PC-3 (cell line): ENCODE measurements at regions not wholly inside any gene's neighbourhood (a gene's known extent, or its start where the extent isn't known, plus 50 kb on each side); places are given as distances from the start of the nearest gene placed in this dataset.

Experiments
- ATAC-seq: fragments of 200-7000 bp; cut with Tn5 transposase; 2 replicates; pipeline ENCODE4 v1.9.1; 2020; ENCODE audit warnings: mild to moderate bottlenecking, moderate library complexity
- BruUV-seq: library from RNA; stranded (reverse); fragments of 400-500 nt; replicated peaks from 2 replicates; lab custom pipeline; 2021; lab: Mats Ljungman, UMichigan
- CTCF ChIA-PET: fragments of 300-600 bp; sonication (Branson Sonifier 250); formaldehyde crosslinking; loops from one replicate; lab custom pipeline; 2022; ENCODE audit warnings: antibody characterized with exemption; lab: Charles Lee
- POLR2A ChIA-PET: fragments of 300-600 bp; sonication (Branson Sonifier 250); formaldehyde crosslinking; loops from one replicate; lab custom pipeline; 2022; ENCODE audit warnings: antibody characterized with exemption; ENCODE audit not compliant: unreplicated experiment; lab: Charles Lee
- DNase-seq: peaks from one replicate; pipeline ENCODE4 v3.0.0-alpha.2; 2015
- H2AFZ ChIP-seq: fragments of 300-600 bp; sonication (generic); 2 replicates; pipeline ENCODE4 v1.6.0; 2016; ENCODE audit warnings: antibody characterized with exemption, low read length
- H3F3A ChIP-seq: fragments of 300-600 bp; sonication (generic); one replicate; pipeline ENCODE4 v1.6.0; 2017; ENCODE audit warnings: antibody characterized with exemption, low read length, control low read depth, mild to moderate bottlenecking; ENCODE audit not compliant: unreplicated experiment
- H3K27ac ChIP-seq: fragments of 300-600 bp; sonication (generic); 2 replicates; pipeline ENCODE4 v1.5.1; 2016; ENCODE audit warnings: mild to moderate bottlenecking, low read length
- H3K27me3 ChIP-seq: fragments of 300-600 bp; sonication (generic); 2 replicates; pipeline ENCODE4 v1.6.1; 2016; ENCODE audit warnings: low read length, mixed read lengths
- H3K36me3 ChIP-seq: fragments of 300-600 bp; sonication (generic); 2 replicates; pipeline ENCODE4 v1.6.1; 2016; ENCODE audit warnings: low read depth, mixed run types, low read length, mixed read lengths
- H3K4me1 ChIP-seq: fragments of 300-600 bp; sonication (generic); 2 replicates; pipeline ENCODE4 v1.5.1; 2016; ENCODE audit warnings: low read length; ENCODE audit not compliant: insufficient read depth
- H3K4me2 ChIP-seq: fragments of 300-600 bp; sonication (generic); 2 replicates; pipeline ENCODE4 v1.6.0; 2016; ENCODE audit warnings: low read length
- H3K4me3 ChIP-seq: fragments of 300-600 bp; sonication (generic); 2 replicates; pipeline ENCODE4 v1.5.1; 2016; ENCODE audit warnings: mild to moderate bottlenecking, low read length, mixed read lengths
- H3K79me2 ChIP-seq: fragments of 300-600 bp; sonication (generic); 2 replicates; pipeline ENCODE4 v1.6.1; 2017; ENCODE audit warnings: low read length, mixed read lengths
- H3K9ac ChIP-seq: fragments of 300-600 bp; sonication (generic); 2 replicates; pipeline ENCODE4 v1.6.0; 2016; ENCODE audit warnings: mild to moderate bottlenecking, low read length
- H3K9me2 ChIP-seq: fragments of 300-600 bp; sonication (generic); replicated peaks from 2 replicates; pipeline ENCODE4 v1.6.1; 2016; ENCODE audit warnings: mixed run types, low read length, mixed read lengths
- H3K9me3 ChIP-seq: fragments of 300-600 bp; sonication (generic); 2 replicates; pipeline ENCODE4 v1.6.1; 2016; ENCODE audit warnings: low read length, mixed read lengths
- H4K20me1 ChIP-seq: fragments of 300-600 bp; sonication (generic); 2 replicates; pipeline ENCODE4 v1.6.1; 2016; ENCODE audit warnings: low read length, mixed read lengths
- CTCF ChIP-seq: fragments of 300-600 bp; sonication (generic); conservative IDR thresholded peaks from 2 replicates; pipeline ENCODE4 v1.5.1; 2017; ENCODE audit warnings: antibody characterized with exemption, low read depth, mild to moderate bottlenecking, low read length
- EZH2 ChIP-seq: fragments of 300-600 bp; sonication (generic); IDR thresholded peaks from one replicate; pipeline ENCODE4 v1.6.1; 2017; ENCODE audit warnings: antibody characterized with exemption, mild to moderate bottlenecking, low read length; ENCODE audit not compliant: unreplicated experiment
- EZH2phosphoT487 ChIP-seq: fragments of 300-600 bp; sonication (generic); IDR thresholded peaks from 2 replicates; pipeline ENCODE4 v1.6.1; 2018; ENCODE audit warnings: mild to moderate bottlenecking, antibody characterized with exemption, low read length, borderline replicate concordance
- intact Hi-C: fragments of 100-400 bp; cut with micrococcal nuclease; formaldehyde crosslinking; loops from 2 replicates; pipeline ENCODE4 v1.9.0; 2023

DNA sequence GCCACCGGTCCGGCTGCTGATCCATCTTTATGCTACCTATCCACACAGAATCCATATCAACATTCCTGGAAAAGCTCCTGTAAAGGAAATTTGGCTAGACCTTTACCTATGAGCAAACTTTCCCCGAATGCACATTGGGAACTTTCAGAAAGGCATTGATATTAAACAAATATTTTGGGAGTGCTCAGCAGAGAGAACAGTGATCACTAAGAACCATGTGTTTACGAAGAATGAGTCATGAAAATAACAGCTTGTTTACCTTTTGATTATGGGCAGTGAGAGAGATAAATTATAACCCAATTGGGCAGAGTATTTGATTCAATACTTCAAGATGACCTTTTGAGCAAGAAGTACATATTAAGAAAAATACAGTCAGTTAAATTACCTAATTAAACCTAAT, 189.7 kb upstream of the CDH2 start:
- BruUV-seq = no TSS peak
- intact Hi-C loops = loop anchor here (5.0 to 10.0 kb wide), 3 partner anchors 189 to 798 kb away; partner anchors contain the start of gene CDH2
- Histone ChIP-seq H3K9me2 (no peaks in the 10 kb centered on the region), H3K79me2 (no peaks in the 10 kb centered on the region), H3K4me3 (no peak overlapping the region), H3K4me2 (peak overlapping the region; percentile 56; the same call in 1 of the 2 replicates), H3K4me1 (peaks cover 23% of the 10 kb centered on the region), H3K9me3 (no peaks in the 10 kb centered on the region), H4K20me1 (no peaks in the 10 kb centered on the region), H3K9ac (no peak overlapping the region), H2AFZ (no peak overlapping the region), H3F3A (no peaks in the 10 kb centered on the region), H3K36me3 (no peaks in the 10 kb centered on the region), H3K27me3 (no peaks in the 10 kb centered on the region), H3K27ac (peak overlapping the region; percentile 53)
- POLR2A ChIA-PET = no interaction called here
- CTCF ChIA-PET = no interaction called here
- peak; percentile 65 for ATAC-seq
- DNase-seq = peak; percentile 81
- no peak for TF ChIP-seq EZH2phosphoT487
- TF ChIP-seq CTCF = no peak
- no peak for TF ChIP-seq EZH2

DNA sequence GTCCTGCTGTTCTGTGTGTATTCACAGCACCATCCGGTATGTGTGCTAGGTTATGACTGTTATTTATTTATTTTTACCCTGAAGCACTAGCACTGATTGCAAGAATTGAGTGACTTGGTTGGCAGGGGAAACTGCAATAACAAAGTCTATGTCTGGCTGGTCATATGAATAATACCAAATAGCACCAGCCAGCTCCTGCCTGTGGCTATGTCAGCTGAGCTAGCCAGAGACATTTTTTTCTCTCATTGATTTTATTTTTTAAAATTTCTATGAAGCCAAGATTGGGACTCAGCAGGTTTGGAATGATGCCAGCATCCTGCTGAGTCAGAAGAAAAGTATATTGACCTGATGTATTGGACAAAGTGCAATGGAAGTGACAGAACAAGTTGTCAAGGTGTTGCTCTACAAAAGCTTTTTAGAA, 188.5 kb upstream of the CDH2 start:
- intact Hi-C loops = loop anchor here (5.0 to 10.0 kb wide), 3 partner anchors 188 to 799 kb away; partner anchors contain the start of gene CDH2
- no TSS peak for BruUV-seq

More for the DNA sequence above, 188.5 kb upstream of the CDH2 start:
- H2AFZ ChIP-seq = no peak overlapping the region
- no peaks in the 10 kb centered on the region for H3K9me3 ChIP-seq
- H3K4me2 ChIP-seq = peak overlapping the region; percentile 56
- peak; percentile 80 for ATAC-seq
- H3K9ac ChIP-seq = no peak overlapping the region
- ChIA-PET POLR2A (no interaction called here), CTCF (no interaction called here)
- no peaks in the 10 kb centered on the region for H3K9me2 ChIP-seq
- peaks cover 23% of the 10 kb centered on the region for H3K4me1 ChIP-seq
- TF ChIP-seq CTCF (no peak), EZH2phosphoT487 (no peak), EZH2 (no peak)
- H3F3A ChIP-seq = no peaks in the 10 kb centered on the region
- H3K36me3 ChIP-seq = no peaks in the 10 kb centered on the region
- no peaks in the 10 kb centered on the region for H4K20me1 ChIP-seq
- H3K79me2 ChIP-seq = no peaks in the 10 kb centered on the region
- no peaks in the 10 kb centered on the region for H3K27me3 ChIP-seq
- DNase-seq = peak; percentile 93
- H3K4me3 ChIP-seq = no peak overlapping the region
- peak overlapping the region; percentile 53 for H3K27ac ChIP-seq
